Inflammatory macrophage treated with lipopolysaccharide for 1 hour (primary cell): ENCODE measurements at regions not wholly inside any gene's neighbourhood (a gene's known extent, or its start where the extent isn't known, plus 50 kb on each side); places are given as distances from the start of the nearest gene placed in this dataset.

Experiments used
- DNase-seq, 2 donors: peaks; one replicate each; pipeline ENCODE4 v3.0.0-alpha.2; 2020 to 2022

DNA sequence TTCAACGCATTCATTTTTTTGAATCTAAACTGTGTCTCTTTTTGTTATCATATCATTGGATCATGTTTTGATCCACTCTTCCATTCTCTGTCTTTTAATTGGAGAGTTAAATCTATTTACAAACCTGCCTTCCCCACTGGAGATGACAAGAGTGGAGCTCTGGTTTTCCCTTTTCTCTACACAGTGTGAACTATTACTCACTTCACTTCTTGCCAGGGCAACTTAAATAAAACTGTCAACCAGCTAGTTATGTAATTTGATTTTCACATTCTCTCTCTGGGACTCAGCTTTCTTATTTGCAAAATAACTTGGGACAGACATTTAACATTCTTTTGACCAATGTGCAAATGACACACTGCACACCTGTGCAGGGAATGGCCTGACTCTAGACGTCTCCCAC, 230.8 kb upstream of the CST7 start:
- DNase-seq = no peak

DNA sequence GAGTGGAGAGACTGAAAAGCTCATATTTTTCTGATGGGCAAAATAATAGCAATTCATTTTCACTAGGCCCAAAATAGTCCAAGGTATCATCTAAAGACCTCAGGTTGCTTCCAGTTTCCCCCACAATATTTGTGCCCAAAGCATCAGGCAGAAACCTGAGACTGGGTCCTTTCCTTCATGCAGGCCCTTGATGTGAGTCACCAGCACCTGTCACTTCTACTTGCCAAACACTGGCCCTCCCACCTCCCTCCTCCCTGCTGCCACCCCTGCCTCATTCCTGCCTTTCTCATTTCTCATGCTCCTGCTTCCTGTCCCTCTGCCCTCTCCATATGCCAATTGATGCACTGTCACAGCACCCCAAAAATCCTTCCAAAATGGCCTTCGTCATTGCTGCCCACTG, 230.4 kb upstream of the CST7 start:
- no peak for DNase-seq

- no peak for DNase-seq
Measured at GRCh38 chr20:24720957-24721356, 228.1 kb upstream of the CST7 start.

DNA sequence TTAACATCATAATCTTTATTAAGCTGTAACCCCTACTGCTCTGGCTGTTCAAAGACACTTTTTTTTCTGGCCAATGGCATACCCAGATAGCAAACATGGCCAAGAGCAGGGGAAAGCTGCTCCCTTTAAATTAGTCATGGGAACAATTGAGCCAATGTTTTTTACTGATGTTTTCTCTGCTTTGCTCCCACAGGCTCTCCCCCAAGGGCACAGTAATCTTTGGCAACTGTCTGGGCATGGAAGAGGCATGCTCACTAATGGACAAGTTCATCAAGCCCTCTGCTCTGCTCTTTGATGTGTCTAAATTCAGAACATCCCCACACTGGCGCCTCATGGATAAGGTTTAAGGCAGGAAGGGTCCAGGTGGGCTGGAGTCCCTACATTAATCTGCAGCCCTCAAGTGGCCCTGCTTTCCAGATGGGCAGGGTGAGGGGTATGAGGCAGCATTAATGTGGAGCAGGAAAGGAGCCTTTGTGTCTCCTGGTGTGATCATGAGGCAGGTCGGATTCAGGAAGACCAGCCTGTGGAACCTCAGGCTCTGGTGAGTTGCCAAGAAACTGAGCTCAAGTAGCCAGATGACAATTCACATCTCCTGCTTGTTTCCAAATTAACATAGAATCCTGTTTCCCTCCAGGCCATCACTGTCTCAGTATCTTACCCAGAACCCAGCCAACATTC, 227.0 kb upstream of the CST7 start:
- DNase-seq = no peak

GRCh38 chr20:24722586-24722985, 226.5 kb upstream of the CST7 start:
- DNase-seq = no peak

- DNase-seq = peak; percentile 42 to 60
Measured at GRCh38 chr20:24723186-24723585, 225.9 kb upstream of the CST7 start.

- DNase-seq = no peak
Measured at GRCh38 chr20:24723647-24724352, 225.3 kb upstream of the CST7 start.

DNA sequence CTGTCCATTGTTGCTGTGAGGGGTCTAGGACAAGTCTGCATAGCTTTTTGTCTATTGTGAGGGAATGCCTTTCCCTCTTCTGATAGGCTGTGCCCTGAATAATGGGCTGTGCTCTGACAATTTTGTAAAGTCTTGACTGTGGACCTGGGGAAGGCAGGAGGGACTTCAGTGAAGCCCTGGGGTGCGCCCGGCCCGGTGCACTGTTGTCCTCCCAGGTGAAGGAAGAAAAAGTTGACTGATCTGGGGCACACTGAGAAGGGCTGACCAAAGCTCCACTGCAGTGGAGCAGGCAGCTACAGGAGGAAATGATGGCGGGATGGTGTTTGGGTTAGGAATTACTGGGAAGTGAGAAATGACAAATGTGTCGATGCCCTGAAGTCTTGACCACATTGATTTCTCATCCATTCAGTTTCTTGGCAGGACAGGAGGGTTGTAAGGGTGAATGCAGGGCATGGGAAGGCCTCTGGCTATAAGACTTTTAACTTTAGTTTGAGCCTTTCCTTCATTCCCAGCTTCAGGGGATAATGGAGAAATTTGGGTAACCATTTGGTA, 224.0 kb upstream of the CST7 start:
- no peak for DNase-seq

GRCh38 chr20:24727795-24728194, 221.3 kb upstream of the CST7 start:
- DNase-seq = no peak

DNA sequence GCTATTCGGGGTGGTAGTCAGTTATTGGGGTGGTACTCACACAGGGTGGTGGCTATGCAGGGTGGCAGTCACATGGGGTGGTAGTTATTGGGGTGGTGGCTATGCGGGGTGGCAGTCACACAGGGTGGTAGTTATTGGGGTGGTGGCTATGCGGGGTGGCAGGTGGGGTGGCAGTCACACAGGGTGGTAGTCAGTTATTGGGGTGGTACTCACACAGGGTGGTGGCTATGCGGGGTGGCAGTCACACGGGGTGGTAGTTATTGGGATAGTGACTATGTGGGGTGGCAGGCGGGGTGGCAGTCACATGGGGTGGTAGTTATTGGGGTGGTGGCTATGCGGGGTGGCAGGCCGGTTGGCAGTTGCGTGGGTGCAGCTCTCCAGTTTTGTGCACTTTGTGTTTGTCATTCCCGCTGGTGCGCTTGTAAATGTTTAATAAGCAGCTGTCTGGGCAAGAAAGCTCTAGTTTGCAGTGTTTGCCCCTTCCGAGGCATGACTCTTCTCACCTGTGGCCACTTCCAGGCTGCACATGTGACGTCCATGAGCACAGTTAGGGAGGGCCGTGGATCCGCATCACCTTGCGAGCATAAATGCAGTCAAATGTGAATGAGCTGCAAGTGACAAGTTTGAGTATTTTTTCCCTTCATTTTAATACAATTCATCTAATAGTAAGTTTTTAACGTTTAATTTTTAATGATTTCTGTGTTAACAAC, 219.0 kb upstream of the CST7 start:
- DNase-seq = no peak

DNA sequence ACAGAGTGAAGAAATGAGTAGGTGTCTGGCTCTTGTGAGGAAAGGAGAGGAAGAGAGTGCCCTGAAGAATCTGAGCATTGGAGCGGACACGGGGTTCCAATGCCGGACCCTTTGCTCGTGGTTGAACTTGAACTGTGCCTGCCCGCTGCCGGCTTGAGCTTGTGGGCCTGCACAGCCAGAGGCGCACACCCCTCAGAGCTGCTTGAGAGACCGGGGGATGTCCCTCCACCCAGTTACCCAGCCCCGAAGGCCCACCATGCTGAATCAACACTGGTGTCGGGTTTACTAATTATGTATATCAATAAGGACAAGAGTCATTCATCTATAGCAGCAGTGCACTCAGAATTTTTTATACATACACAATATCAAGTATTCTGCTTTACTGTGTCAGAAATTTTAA, 218.3 kb upstream of the CST7 start:
- DNase-seq = peak in 1 of 2 donors; percentile 29

GRCh38 chr20:24731312-24731711, 217.8 kb upstream of the CST7 start:
- no peak for DNase-seq

GRCh38 chr20:24732076-24732475, 217.0 kb upstream of the CST7 start:
- DNase-seq = no peak

DNA sequence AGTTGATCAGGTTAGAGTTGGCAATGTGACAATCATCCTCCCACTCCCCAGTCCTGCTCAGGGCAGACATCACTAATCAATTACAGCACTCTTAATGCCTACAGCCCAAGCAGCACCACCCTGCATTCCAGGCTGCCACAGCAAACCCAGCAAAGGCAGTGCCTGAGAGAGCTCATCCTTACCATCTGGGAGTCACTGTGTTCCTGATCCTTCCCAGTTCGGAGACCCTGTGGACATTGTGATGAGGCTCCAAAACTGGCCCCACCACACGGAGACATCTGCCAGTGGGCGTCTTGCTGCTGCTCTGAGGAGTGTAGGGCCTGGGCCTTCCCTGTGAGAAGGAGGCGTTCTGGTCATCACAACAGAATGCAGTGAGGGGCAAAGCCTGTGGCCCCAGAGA, 216.5 kb upstream of the CST7 start:
- DNase-seq = no peak

DNA sequence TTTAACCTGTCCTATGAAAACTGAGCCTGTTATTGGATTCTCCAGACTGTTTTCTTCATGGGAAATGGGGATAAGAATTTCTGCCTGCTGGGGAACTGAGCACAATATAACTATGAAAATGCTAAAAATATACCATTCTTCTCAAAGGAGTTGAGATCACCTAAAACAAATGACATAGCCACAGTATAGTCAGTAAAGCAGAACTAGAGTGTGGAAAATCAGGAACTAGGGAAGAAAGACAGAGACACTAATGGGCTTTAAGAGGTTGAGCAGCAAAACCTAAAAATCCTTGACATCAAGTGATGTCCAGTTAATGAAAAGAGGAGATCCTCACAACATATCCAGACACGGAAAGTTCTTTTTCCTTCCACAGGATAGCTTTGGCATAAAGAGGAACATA, 215.7 kb upstream of the CST7 start:
- peak; percentile 27 to 38 for DNase-seq

DNA sequence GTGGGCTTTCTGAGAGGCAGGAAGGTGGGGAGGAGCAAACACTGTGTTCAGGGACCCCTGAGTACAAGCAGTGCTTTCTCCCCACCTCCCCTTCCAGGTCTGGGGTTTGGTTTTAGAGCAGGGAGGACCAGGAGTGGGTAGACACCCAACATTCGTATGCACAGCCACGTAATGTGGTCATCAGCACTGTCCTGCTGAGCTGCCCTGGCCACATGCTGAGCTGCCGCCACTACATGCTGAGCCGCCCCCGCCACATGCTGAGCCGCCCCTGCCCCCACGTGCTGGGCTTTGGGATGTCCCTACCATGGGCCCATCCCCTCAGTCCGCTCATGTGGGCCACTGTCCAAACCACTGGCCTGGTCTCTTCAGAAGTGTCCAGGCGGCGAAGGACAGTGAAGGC, 214.9 kb upstream of the CST7 start:
- no peak for DNase-seq

- no peak for DNase-seq
Measured at GRCh38 chr20:24735263-24735662, 213.8 kb upstream of the CST7 start.

DNA sequence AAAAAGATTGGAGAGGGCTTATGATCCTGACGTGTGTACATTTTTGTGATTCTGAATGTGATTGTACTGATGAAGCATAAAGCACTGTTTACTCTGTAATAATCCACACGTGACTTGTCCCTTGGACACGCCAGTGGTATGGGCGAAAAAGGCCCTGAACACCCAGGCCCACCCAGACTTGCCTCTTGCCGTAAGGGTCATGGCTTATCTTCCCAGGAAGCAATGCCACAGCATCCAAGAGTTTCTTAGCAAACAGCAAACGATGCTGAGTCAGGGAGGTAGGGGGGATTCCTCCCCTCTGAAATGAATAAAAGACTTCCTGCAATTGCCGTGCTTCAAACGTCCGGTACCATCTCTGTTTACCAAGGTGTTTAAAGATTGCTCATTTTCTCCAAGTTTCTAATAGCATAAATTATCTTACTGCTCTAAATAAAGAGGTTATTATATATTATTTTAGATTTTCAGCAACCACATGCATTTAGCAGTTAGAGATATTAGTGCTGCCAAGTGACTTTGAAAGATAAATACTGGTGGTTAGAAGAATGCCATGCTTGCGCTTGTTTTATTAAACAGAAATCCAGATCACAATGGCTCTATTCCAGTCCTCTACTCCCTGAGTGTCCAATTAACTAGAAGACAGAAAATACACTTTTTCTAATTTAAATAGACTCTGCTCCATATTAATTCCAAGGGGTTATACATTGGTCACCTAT, 212.8 kb upstream of the CST7 start:
- DNase-seq = no peak

- DNase-seq = no peak
Measured at GRCh38 chr20:24736844-24737211, 212.2 kb upstream of the CST7 start.

GRCh38 chr20:24737212-24737850, 211.7 kb upstream of the CST7 start:
- DNase-seq = no peak

DNA sequence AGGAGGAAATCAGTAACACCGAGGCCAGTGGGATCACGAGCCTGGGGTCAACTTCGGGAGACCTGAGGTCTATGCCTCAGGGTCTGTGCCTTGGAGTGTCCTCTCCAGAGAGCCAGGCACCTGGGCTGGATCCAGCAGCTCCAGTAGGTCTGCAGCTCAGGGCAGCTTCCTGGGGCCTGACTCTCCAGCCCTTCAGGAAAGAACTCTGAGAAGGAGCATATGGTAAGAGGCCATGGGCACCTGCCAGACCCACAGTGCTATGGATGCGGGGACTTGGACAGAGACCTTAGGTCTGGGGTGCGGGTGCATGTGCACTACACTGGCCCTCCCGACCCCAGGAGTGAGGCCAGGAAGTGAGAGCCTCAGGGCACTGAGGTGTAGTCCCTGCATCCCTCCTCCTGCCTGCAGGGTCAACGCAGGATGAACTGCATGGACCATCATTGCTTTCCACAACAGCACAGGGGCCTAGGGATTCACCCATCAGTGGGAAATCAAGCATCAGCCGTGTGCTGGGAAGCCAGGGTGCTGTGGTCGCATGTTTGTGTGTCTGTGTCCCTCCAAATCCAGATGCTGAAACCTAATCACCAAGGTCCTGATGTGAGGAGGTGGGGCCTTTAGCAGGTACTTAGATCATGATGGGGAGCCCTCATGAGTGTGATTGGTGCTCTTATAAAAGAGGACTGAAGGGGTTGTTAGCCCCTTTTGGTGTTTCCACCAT, 210.9 kb upstream of the CST7 start:
- DNase-seq = no peak
